Activated CD4-positive, alpha-beta T cell treated with anti-CD3 and anti-CD28 coated beads, Interleukin-2, amount 50 U/mL, for 4 hours (primary cell): ENCODE measurements at regions not wholly inside any gene's neighbourhood (a gene's known extent, or its start where the extent isn't known, plus 50 kb on each side); places are given as distances from the start of the nearest gene placed in this dataset.

Experiments
- DNase-seq, 2 experiments: peaks; one replicate each; pipeline ENCODE4 v3.0.0-alpha.2; 2020

GRCh38 chr16:9188721-9189120 lies 97.3 kb downstream of the HAPSTR1 start:
- no peak for DNase-seq

GRCh38 chr16:9191274-9191850 lies 99.9 kb downstream of the HAPSTR1 start:
- no peak for DNase-seq

- no peak for DNase-seq
These were observed 101.3 kb downstream of the HAPSTR1 start for GRCh38 chr16:9192746-9193145.

- DNase-seq: no peak
These were observed 103.8 kb downstream of the HAPSTR1 start for GRCh38 chr16:9195287-9195686.

GRCh38 chr16:9197957-9198661 lies 106.7 kb downstream of the HAPSTR1 start:
- no peak for DNase-seq

- DNase-seq: no peak
These were observed 107.9 kb downstream of the HAPSTR1 start for GRCh38 chr16:9199311-9199710.

GRCh38 chr16:9199751-9200150 lies 108.3 kb downstream of the HAPSTR1 start:
- DNase-seq: no peak

GRCh38 chr16:9203956-9204355 lies 112.5 kb downstream of the HAPSTR1 start:
- DNase-seq: no peak

GRCh38 chr16:9205661-9206060 lies 114.2 kb downstream of the HAPSTR1 start:
- no peak for DNase-seq

GRCh38 chr16:9206156-9206555 lies 114.7 kb downstream of the HAPSTR1 start:
- DNase-seq: no peak

GRCh38 chr16:9212621-9213020 lies 121.2 kb downstream of the HAPSTR1 start:
- DNase-seq: no peak

- no peak for DNase-seq
These were observed 128.4 kb downstream of the HAPSTR1 start for GRCh38 chr16:9219813-9220212.

GRCh38 chr16:9225527-9226316 lies 134.3 kb downstream of the HAPSTR1 start:
- no peak for DNase-seq

GRCh38 chr16:9226924-9227323 lies 135.5 kb downstream of the HAPSTR1 start:
- DNase-seq: no peak

GRCh38 chr16:9231039-9231438 lies 139.6 kb downstream of the HAPSTR1 start:
- no peak for DNase-seq

GRCh38 chr16:9232102-9232770 lies 140.8 kb downstream of the HAPSTR1 start:
- no peak for DNase-seq

GRCh38 chr16:9235867-9236266 lies 144.4 kb downstream of the HAPSTR1 start:
- DNase-seq: no peak

- no peak for DNase-seq
These were observed 144.9 kb downstream of the HAPSTR1 start for GRCh38 chr16:9236319-9236718.

- no peak for DNase-seq
These were observed 146.9 kb downstream of the HAPSTR1 start for GRCh38 chr16:9238346-9238745.

- no peak for DNase-seq
These were observed 149.7 kb downstream of the HAPSTR1 start for GRCh38 chr16:9241177-9241576.

- DNase-seq: no peak
These were observed 156.7 kb downstream of the HAPSTR1 start for GRCh38 chr16:9248162-9248561.

- DNase-seq: no peak
These were observed 158.1 kb downstream of the HAPSTR1 start for GRCh38 chr16:9249534-9249933.

GRCh38 chr16:9251026-9251425 lies 159.6 kb downstream of the HAPSTR1 start:
- DNase-seq: no peak

GRCh38 chr16:9254863-9255262 lies 163.4 kb downstream of the HAPSTR1 start:
- DNase-seq: no peak
